RWPE2 (cell line): ENCODE measurements at regions not wholly inside any gene's neighbourhood (a gene's known extent, or its start where the extent isn't known, plus 50 kb on each side); places are given as distances from the start of the nearest gene placed in this dataset.
"Not testable (repeated sequence)": the region's sequence is repeated elsewhere in the genome, so short reads cannot be mapped to it uniquely, and the experiment has no call there.

Experiments
- ATAC-seq: fragments of 200-7000 bp; cut with Tn5 transposase; 3 replicates; pipeline ENCODE4 v1.9.1; 2021; ENCODE audit warnings: low read depth
- DNase-seq: peaks from one replicate; pipeline ENCODE4 v3.0.0-alpha.2; 2020; ENCODE audit warnings: low spot score
- H3K27ac ChIP-seq: fragments of 450-650 bp; 2 replicates; pipeline ENCODE4 v1.5.1; 2017; ENCODE audit warnings: mild to moderate bottlenecking; ENCODE audit not compliant: poor library complexity, severe bottlenecking
- H3K27me3 ChIP-seq: fragments of 250-450 bp; sonication (Bioruptor Pico); 2 replicates; pipeline ENCODE4 v1.5.1; 2021; ENCODE audit warnings: mild to moderate bottlenecking, moderate library complexity; ENCODE audit not compliant: insufficient read depth, poor library complexity, severe bottlenecking
- H3K36me3 ChIP-seq: fragments of 250-450 bp; sonication (Bioruptor Pico); 2 replicates; pipeline ENCODE4 v1.5.1; 2020; ENCODE audit warnings: low read depth, mild to moderate bottlenecking, moderate library complexity
- H3K4me1 ChIP-seq: fragments of 250-450 bp; sonication (Bioruptor Pico); 2 replicates; pipeline ENCODE4 v1.5.1; 2021; ENCODE audit warnings: mild to moderate bottlenecking, moderate library complexity; ENCODE audit not compliant: insufficient read depth, poor library complexity, severe bottlenecking
- H3K4me3 ChIP-seq: fragments of 250-450 bp; sonication (Bioruptor Pico); 2 replicates; pipeline ENCODE4 v1.5.1; 2021; ENCODE audit warnings: mild to moderate bottlenecking, moderate library complexity; ENCODE audit not compliant: severe bottlenecking
- H3K9me3 ChIP-seq: fragments of 250-450 bp; sonication (Bioruptor Pico); 2 replicates; pipeline ENCODE4 v1.5.1; 2021; ENCODE audit warnings: mild to moderate bottlenecking, moderate library complexity; ENCODE audit not compliant: severe bottlenecking
- CTCF ChIP-seq: fragments of 450-650 bp; IDR thresholded peaks from one replicate; pipeline ENCODE4 v1.5.1; 2017; ENCODE audit warnings: mild to moderate bottlenecking, moderate library complexity; ENCODE audit not compliant: poor library complexity, severe bottlenecking

GRCh38 chr2:59171019-59171418 is 929.9 kb upstream of the FANCL start:
- DNase-seq = no peak
- no peaks in the 10 kb centered on the region for H3K36me3 ChIP-seq
- TF ChIP-seq CTCF = no peak
- no peak overlapping the region for H3K27ac ChIP-seq
- H3K9me3 ChIP-seq = no peaks in the 10 kb centered on the region
- H3K4me3 ChIP-seq = no peak overlapping the region
- ATAC-seq = no peak
- H3K27me3 ChIP-seq = no peaks in the 10 kb centered on the region
- no peaks in the 10 kb centered on the region for H3K4me1 ChIP-seq

- Histone ChIP-seq H3K27ac (no peak overlapping the region), H3K4me1 (no peaks in the 10 kb centered on the region), H3K36me3 (no peaks in the 10 kb centered on the region), H3K4me3 (no peak overlapping the region), H3K27me3 (no peaks in the 10 kb centered on the region), H3K9me3 (no peaks in the 10 kb centered on the region)
- no peak for ATAC-seq
- no peak for DNase-seq
- no peak for TF ChIP-seq CTCF
Measured at GRCh38 chr2:59168766-59169165, 927.6 kb upstream of the FANCL start.

- no peaks in the 10 kb centered on the region for H3K36me3 ChIP-seq
- H3K9me3 ChIP-seq = no peaks in the 10 kb centered on the region
- no peaks in the 10 kb centered on the region for H3K4me1 ChIP-seq
- DNase-seq = no peak
- no peak for ATAC-seq
- no peaks in the 10 kb centered on the region for H3K27me3 ChIP-seq
- H3K4me3 ChIP-seq = no peak overlapping the region
- no peak for TF ChIP-seq CTCF
- no peak overlapping the region for H3K27ac ChIP-seq
Measured at GRCh38 chr2:59167514-59167913, 926.4 kb upstream of the FANCL start.

- not testable (repeated sequence) for H3K36me3 ChIP-seq, H3K27me3 ChIP-seq, DNase-seq, H3K4me1 ChIP-seq, H3K4me3 ChIP-seq, H3K27ac ChIP-seq, ATAC-seq, H3K9me3 ChIP-seq
Measured at GRCh38 chr2:59157908-59158307, 916.8 kb upstream of the FANCL start.

- TF ChIP-seq CTCF = no peak
- Histone ChIP-seq H3K4me3 (no peak overlapping the region), H3K9me3 (no peaks in the 10 kb centered on the region), H3K4me1 (no peaks in the 10 kb centered on the region), H3K36me3 (no peaks in the 10 kb centered on the region), H3K27me3 (no peaks in the 10 kb centered on the region), H3K27ac (no peak overlapping the region)
- DNase-seq = no peak
- no peak for ATAC-seq
Measured at GRCh38 chr2:59151805-59152204, 910.7 kb upstream of the FANCL start.
